CD4-positive, alpha-beta T cell (primary cell): ENCODE measurements at regions not wholly inside any gene's neighbourhood (a gene's known extent, or its start where the extent isn't known, plus 50 kb on each side); places are given as distances from the start of the nearest gene placed in this dataset.

Experiments
- ATAC-seq: fragments of 200-7000 bp; cut with Tn5 transposase; one replicate; pipeline ENCODE4 v1.10.0; 2022; ENCODE audit warnings: mild to moderate bottlenecking; ENCODE audit not compliant: poor library complexity
- CTCF ChIA-PET: fragments of 350-600 bp; sonication (Branson Sonifier 250); formaldehyde crosslinking; loops from one replicate; lab custom pipeline; 2021; ENCODE audit warnings: antibody characterized with exemption, inconsistent platforms; lab: Charles Lee
- POLR2A ChIA-PET: fragments of 350-600 bp; sonication (Branson Sonifier 250); formaldehyde crosslinking; loops from one replicate; lab custom pipeline; 2021; ENCODE audit warnings: antibody characterized with exemption, inconsistent platforms; lab: Charles Lee
- DNase-seq, 14 experiments: peaks; one replicate each; pipeline ENCODE4 v3.0.0-alpha.2; 2013 to 2020; ENCODE audit warnings: mixed read lengths in 2 of 14
- H3K27ac ChIP-seq, 2 donors: one replicate each; pipeline versions ENCODE4 v1.5.1 to v1.7.0; 2013; ENCODE audit warnings: low read length in 2 of 2, low read depth in 1 of 2, mild to moderate bottlenecking in 1 of 2
- H3K27me3 ChIP-seq, 2 experiments: 1 replicate in 1 of 2; 2 replicates in 1 of 2; pipeline versions ENCODE4 v1.6.1 to v1.7.0; 2013; ENCODE audit warnings: low read length in 2 of 2, control low read depth in 1 of 2, mild to moderate bottlenecking in 1 of 2, moderate library complexity in 1 of 2; ENCODE audit not compliant: insufficient read depth in 2 of 2, control insufficient read depth in 1 of 2
- H3K36me3 ChIP-seq: one replicate; pipeline ENCODE4 v1.6.1; 2013; ENCODE audit warnings: low read length, control low read depth; ENCODE audit not compliant: insufficient read depth
- H3K4me1 ChIP-seq: one replicate; pipeline ENCODE4 v1.6.1; 2013; ENCODE audit warnings: low read length, control low read depth; ENCODE audit not compliant: insufficient read depth
- H3K4me3 ChIP-seq: one replicate; pipeline ENCODE4 v1.5.1; 2013; ENCODE audit warnings: mild to moderate bottlenecking, low read length, moderate library complexity
- H3K9me3 ChIP-seq, 2 experiments: 1 replicate in 1 of 2; 2 replicates in 1 of 2; pipeline versions ENCODE4 v1.6.1 to v1.7.0; 2013; ENCODE audit warnings: low read length in 2 of 2, mild to moderate bottlenecking in 2 of 2, control low read depth in 1 of 2, moderate library complexity in 1 of 2; ENCODE audit not compliant: control insufficient read depth in 1 of 2, insufficient read depth in 1 of 2
- H3K27ac Mint-ChIP-seq: one replicate; pipeline ENCODE4 v1.8.0; 2020; ENCODE audit warnings: mixed read lengths
- H3K27me3 Mint-ChIP-seq: one replicate; pipeline ENCODE4 v1.8.0; 2021; ENCODE audit warnings: mixed read lengths
- H3K36me3 Mint-ChIP-seq: one replicate; pipeline ENCODE4 v1.8.0; 2021; ENCODE audit warnings: low read depth, mixed read lengths
- H3K4me1 Mint-ChIP-seq: one replicate; pipeline ENCODE4 v1.8.0; 2021; ENCODE audit warnings: low read depth, mixed read lengths
- H3K4me3 Mint-ChIP-seq: one replicate; pipeline ENCODE4 v1.8.0; 2020; ENCODE audit warnings: mild to moderate bottlenecking, mixed read lengths
- H3K9me3 Mint-ChIP-seq: one replicate; pipeline ENCODE4 v1.8.0; 2020; ENCODE audit warnings: mixed read lengths
- intact Hi-C, 2 experiments: fragments of 100-400 bp; cut with DNase I in 1 of 2; cut with micrococcal nuclease in 1 of 2; formaldehyde crosslinking; loops; one replicate each; pipeline versions ENCODE4 v1.15.1 to v1.9.0; 2023 to 2025; cut with DNase I, micrococcal nuclease
- TF ChIP-seq, protein P1 (sequence below): fragments of 200-600 bp; IDR thresholded peaks from one replicate; pipeline ENCODE4 v1.8.0; 2022; ENCODE audit warnings: antibody characterized with exemption, mild to moderate bottlenecking

DNA sequence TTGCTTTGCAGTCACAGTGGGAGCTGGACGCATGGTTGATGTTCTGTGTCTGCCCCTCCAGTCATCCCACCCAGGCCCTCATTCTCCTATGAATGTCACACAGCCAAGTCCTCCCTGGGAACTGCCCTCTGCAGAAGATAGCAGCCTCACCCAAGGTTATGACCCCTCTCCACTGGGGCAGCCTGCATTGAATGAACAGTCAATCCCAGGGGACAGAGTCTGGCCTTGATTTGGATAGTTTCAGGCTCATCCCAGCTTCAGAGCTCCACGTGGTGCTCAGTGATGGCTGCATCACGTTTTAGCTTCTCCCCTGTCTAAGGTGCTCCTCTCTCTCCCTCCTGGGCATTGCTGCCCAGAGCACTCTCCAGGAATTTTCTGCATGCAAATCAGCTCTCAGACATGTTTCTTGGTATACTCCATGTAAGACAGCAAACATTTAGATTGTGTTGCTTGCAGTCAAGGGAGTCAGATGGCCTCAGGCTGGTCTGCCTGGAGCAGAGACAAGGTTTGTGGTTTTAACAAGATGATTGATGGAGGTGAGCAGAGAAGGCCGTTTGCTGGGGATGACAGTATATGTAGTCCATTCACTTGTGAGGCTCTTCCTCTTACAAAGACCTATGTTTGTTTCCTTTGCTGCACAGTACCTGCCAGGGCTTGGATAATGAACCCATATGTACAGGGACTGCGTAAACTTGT is 56.1 kb upstream of the MSX1 start:
- Histone ChIP-seq H3K36me3 (no peaks in the 10 kb centered on the region), H3K4me3 (no peak overlapping the region), H3K27me3 (no peaks in the 10 kb centered on the region), H3K27ac (no peak overlapping the region), H3K9me3 (peaks cover 0 to 23% of the 10 kb centered on the region in 2 experiments), H3K4me1 (no peaks in the 10 kb centered on the region)
- Mint-ChIP-seq H3K9me3 (peaks cover 3% of the 10 kb centered on the region), H3K27me3 (peaks cover 6% of the 10 kb centered on the region), H3K36me3 (no peaks in the 10 kb centered on the region), H3K4me3 (no peak overlapping the region), H3K27ac (no peak overlapping the region), H3K4me1 (no peaks in the 10 kb centered on the region)
- TF ChIP-seq, protein P1, sequence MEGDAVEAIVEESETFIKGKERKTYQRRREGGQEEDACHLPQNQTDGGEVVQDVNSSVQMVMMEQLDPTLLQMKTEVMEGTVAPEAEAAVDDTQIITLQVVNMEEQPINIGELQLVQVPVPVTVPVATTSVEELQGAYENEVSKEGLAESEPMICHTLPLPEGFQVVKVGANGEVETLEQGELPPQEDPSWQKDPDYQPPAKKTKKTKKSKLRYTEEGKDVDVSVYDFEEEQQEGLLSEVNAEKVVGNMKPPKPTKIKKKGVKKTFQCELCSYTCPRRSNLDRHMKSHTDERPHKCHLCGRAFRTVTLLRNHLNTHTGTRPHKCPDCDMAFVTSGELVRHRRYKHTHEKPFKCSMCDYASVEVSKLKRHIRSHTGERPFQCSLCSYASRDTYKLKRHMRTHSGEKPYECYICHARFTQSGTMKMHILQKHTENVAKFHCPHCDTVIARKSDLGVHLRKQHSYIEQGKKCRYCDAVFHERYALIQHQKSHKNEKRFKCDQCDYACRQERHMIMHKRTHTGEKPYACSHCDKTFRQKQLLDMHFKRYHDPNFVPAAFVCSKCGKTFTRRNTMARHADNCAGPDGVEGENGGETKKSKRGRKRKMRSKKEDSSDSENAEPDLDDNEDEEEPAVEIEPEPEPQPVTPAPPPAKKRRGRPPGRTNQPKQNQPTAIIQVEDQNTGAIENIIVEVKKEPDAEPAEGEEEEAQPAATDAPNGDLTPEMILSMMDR, result no peak
- no peak for DNase-seq
- POLR2A ChIA-PET, result no interaction called here
- intact Hi-C loops, result no loop called here
- no peak for ATAC-seq
- CTCF ChIA-PET, result no interaction called here

DNA sequence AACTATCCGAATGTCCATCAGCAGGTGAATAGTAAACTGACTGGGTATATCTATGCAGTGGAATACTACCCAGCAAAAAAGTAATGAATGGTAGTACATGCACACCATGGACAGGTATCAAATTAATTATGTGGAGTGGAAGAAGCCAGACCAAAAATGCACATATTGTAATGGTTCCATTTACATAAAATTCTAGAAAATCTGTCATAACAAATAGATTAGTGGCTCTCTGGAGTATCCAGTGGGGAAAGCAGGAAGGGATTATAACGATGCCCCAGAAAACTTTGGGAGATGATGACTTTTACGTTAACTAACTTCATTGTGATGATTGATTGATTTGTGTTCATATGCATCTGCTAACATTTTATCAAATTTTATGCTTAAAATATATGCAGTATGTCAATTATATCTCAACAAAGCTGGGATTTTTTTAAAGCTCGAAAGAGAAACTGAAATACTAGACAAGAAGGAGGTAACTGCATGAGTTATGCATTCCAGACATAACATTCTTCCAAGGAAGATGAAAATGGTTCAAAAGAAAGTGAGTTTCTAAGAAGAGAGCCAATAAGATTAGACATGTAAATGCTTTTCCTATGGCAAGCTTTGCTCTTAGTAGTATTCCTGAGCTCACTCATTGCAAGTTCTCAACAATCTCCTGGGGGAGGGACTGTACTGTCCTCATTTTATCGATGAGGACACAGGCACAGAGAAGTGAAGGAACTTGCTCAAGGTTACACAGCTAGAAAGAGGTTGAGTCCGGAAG is 58.6 kb upstream of the MSX1 start:
- H3K36me3 Mint-ChIP-seq, result no peaks in the 10 kb centered on the region
- Histone ChIP-seq H3K4me1 (no peaks in the 10 kb centered on the region), H3K27me3 (no peaks in the 10 kb centered on the region), H3K9me3 (peaks cover 6 to 11% of the 10 kb centered on the region in 2 experiments), H3K27ac (no peak overlapping the region), H3K36me3 (no peaks in the 10 kb centered on the region), H3K4me3 (no peak overlapping the region)
- peaks cover 17% of the 10 kb centered on the region for H3K27me3 Mint-ChIP-seq
- intact Hi-C loops, result no loop called here
- DNase-seq (no peak), ATAC-seq (no peak)
- H3K9me3 Mint-ChIP-seq, result peaks cover 4% of the 10 kb centered on the region
- ChIA-PET CTCF (no interaction called here), POLR2A (no interaction called here)
- no peak overlapping the region for H3K4me3 Mint-ChIP-seq
- TF ChIP-seq, protein P1, result no peak
- no peaks in the 10 kb centered on the region for H3K4me1 Mint-ChIP-seq
- H3K27ac Mint-ChIP-seq, result no peak overlapping the region

GRCh38 chr4:4794421-4794820 is 65.0 kb upstream of the MSX1 start:
- POLR2A ChIA-PET, result no interaction called here
- H3K9me3 Mint-ChIP-seq, result peaks cover 11% of the 10 kb centered on the region

More at GRCh38 chr4:4794421-4794820, 65.0 kb upstream of the MSX1 start:
- intact Hi-C loops, result no loop called here
- ATAC-seq, result no peak
- TF ChIP-seq, protein P1, result no peak
- no peaks in the 10 kb centered on the region for H3K4me1 Mint-ChIP-seq
- H3K27ac Mint-ChIP-seq, result no peak overlapping the region
- no peak overlapping the region for H3K4me3 Mint-ChIP-seq
- CTCF ChIA-PET, result no interaction called here
- Histone ChIP-seq H3K4me3 (no peak overlapping the region), H3K27me3 (no peaks in the 10 kb centered on the region), H3K36me3 (no peaks in the 10 kb centered on the region), H3K9me3 (peaks cover 6 to 18% of the 10 kb centered on the region in 2 experiments), H3K27ac (no peak overlapping the region), H3K4me1 (no peaks in the 10 kb centered on the region)
- H3K36me3 Mint-ChIP-seq, result no peaks in the 10 kb centered on the region
- peaks cover 18% of the 10 kb centered on the region for H3K27me3 Mint-ChIP-seq
- no peak for DNase-seq
